Liver (tissue), 8 donors: ENCODE measurements at regions not wholly inside any gene's neighbourhood (a gene's known extent, or its start where the extent isn't known, plus 50 kb on each side); places are given as distances from the start of the nearest gene placed in this dataset.

Source experiments
- DNase-seq: peaks from one replicate; pipeline ENCODE4 v3.0.0-alpha.2; 2017; ENCODE audit warnings: low spot score
- H3K27ac ChIP-seq, 2 donors: one replicate each; pipeline ENCODE4 v1.7.0; 2013; ENCODE audit warnings: inconsistent platforms in 2 of 2, low read length in 2 of 2, control low read depth in 1 of 2, low read depth in 1 of 2, mild to moderate bottlenecking in 1 of 2
- H3K27me3 ChIP-seq, 4 donors: one replicate each; pipeline versions ENCODE4 v1.6.1 to v1.7.0; 2013; ENCODE audit warnings: low read length in 3 of 4, inconsistent platforms in 1 of 4, mild to moderate bottlenecking in 1 of 4, moderate library complexity in 1 of 4; ENCODE audit not compliant: control insufficient read depth in 4 of 4, insufficient read depth in 4 of 4
- H3K36me3 ChIP-seq, 4 donors: one replicate each; pipeline versions ENCODE4 v1.6.1 to v1.7.0; 2013; ENCODE audit warnings: low read length in 3 of 4, mild to moderate bottlenecking in 3 of 4, low read depth in 1 of 4, moderate library complexity in 1 of 4; ENCODE audit not compliant: control insufficient read depth in 4 of 4, insufficient read depth in 3 of 4
- H3K4me1 ChIP-seq, 4 donors: one replicate each; pipeline versions ENCODE4 v1.6.1 to v1.7.0; 2013; ENCODE audit warnings: low read length in 3 of 4, mild to moderate bottlenecking in 3 of 4, moderate library complexity in 1 of 4; ENCODE audit not compliant: control insufficient read depth in 4 of 4, insufficient read depth in 4 of 4
- H3K4me3 ChIP-seq, 3 donors: one replicate each; pipeline versions ENCODE4 v1.6.1 to v1.7.0; 2013; ENCODE audit warnings: low read length in 3 of 3, control low read depth in 1 of 3, low read depth in 1 of 3, mild to moderate bottlenecking in 1 of 3
- H3K9ac ChIP-seq, 2 donors: one replicate each; pipeline ENCODE4 v1.7.0; 2013; ENCODE audit warnings: low read length in 2 of 2, mild to moderate bottlenecking in 2 of 2, moderate library complexity in 2 of 2, control low read depth in 1 of 2, low read depth in 1 of 2
- H3K9me3 ChIP-seq, 4 donors: one replicate each; pipeline versions ENCODE4 v1.6.1 to v1.7.0; 2013; ENCODE audit warnings: low read length in 3 of 4; ENCODE audit not compliant: control insufficient read depth in 4 of 4
- CTCF ChIP-seq: fragments of 150-350 bp; IDR thresholded peaks from 2 replicates; pipeline ENCODE4 v1.5.1; 2017; ENCODE audit warnings: improper control_type of control experiment, low read depth, low read length; ENCODE audit not compliant: missing input control
- FOXA1 ChIP-seq: IDR thresholded peaks from 2 replicates; pipeline ENCODE4 v1.6.1; 2016; ENCODE audit warnings: antibody characterized with exemption
- FOXA2 ChIP-seq: IDR thresholded peaks from 2 replicates; pipeline ENCODE4 v1.6.1; 2016; ENCODE audit warnings: antibody characterized with exemption
- GABPA ChIP-seq, 2 donors: IDR thresholded peaks in 1 of 2; conservative IDR thresholded peaks in 1 of 2; 2 replicates each; pipeline ENCODE4 v1.6.1; 2016; ENCODE audit warnings: antibody characterized with exemption in 2 of 2, mild to moderate bottlenecking in 1 of 2, moderate library complexity in 1 of 2
- JUND ChIP-seq, 2 donors: IDR thresholded peaks; 2 replicates each; pipeline ENCODE4 v1.6.1; 2016; ENCODE audit warnings: antibody characterized with exemption in 2 of 2
- NR2F2 ChIP-seq: IDR thresholded peaks from 2 replicates; pipeline ENCODE4 v1.6.1; 2016; ENCODE audit warnings: antibody characterized with exemption
- SP1 ChIP-seq: IDR thresholded peaks from 2 replicates; pipeline ENCODE4 v1.6.1; 2018; ENCODE audit warnings: antibody characterized with exemption, mild to moderate bottlenecking
- YY1 ChIP-seq: IDR thresholded peaks from 2 replicates; pipeline ENCODE4 v1.6.1; 2016; ENCODE audit warnings: antibody characterized with exemption, mild to moderate bottlenecking
- WGBS: extraction: QIAGEN DNeasy Blood & Tissue Kit; methylation state at CpG from one replicate; pipeline ENCODE4 v1.1.7; 2013; 5-methylcytosine and 5-hydroxymethylcytosine counted together
- TF ChIP-seq, protein P1 (sequence below): IDR thresholded peaks from 2 replicates; pipeline ENCODE4 v1.6.1; 2016; ENCODE audit warnings: antibody characterized with exemption
- TF ChIP-seq, protein P2 (sequence below): IDR thresholded peaks from 2 replicates; pipeline ENCODE4 v1.6.1; 2016; ENCODE audit warnings: antibody characterized with exemption
- TF ChIP-seq, protein P3 (sequence below): IDR thresholded peaks from 2 replicates; pipeline ENCODE4 v1.6.1; 2016; ENCODE audit warnings: antibody characterized with exemption
- TF ChIP-seq, protein P4 (sequence below): IDR thresholded peaks from 2 replicates; pipeline ENCODE4 v1.6.1; 2016; ENCODE audit warnings: antibody characterized with exemption, mild to moderate bottlenecking
- donor health status: healthy.
- donor health status: healthy.
- donor health status: healthy.
- donor health status: healthy.
- donor health status: healthy.

DNA sequence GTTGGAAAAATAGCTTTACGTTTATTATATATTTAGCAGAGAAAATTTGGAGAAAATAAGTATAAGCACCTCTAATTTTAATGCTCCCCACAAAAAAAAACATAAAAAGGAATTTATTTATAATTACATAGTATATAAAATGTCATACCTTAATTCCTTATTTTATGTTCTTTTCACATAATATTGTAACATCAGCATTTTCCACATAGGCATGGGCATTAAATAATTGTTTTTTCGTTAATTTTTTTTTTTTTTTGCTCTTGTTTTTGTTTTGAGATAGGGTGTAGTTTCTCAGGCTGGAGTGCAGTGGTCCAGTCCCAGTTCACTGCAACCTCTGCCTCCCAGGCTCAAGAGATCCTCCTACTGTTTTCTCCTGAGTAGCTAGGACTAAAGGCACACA is 329.8 kb upstream of the FOXG1 start:
- Histone ChIP-seq H3K27me3 (no peaks in the 10 kb centered on the region), H3K27ac (no peak overlapping the region), H3K4me1 (no peaks in the 10 kb centered on the region), H3K9me3 (peaks cover 0 to 2% (median 0%) of the 10 kb centered on the region in 4 donors), H3K4me3 (no peak overlapping the region), H3K9ac (no peak overlapping the region), H3K36me3 (no peaks in the 10 kb centered on the region)
- TF ChIP-seq GABPA (IDR thresholded peaks at IDR 0.05 in 1 of 2, conservative IDR thresholded peaks at IDR 0.05 in 1 of 2) = no peak
- no peak for TF ChIP-seq NR2F2
- TF ChIP-seq, protein P1, sequence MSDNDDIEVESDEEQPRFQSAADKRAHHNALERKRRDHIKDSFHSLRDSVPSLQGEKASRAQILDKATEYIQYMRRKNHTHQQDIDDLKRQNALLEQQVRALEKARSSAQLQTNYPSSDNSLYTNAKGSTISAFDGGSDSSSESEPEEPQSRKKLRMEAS = no peak
- TF ChIP-seq, protein P2, sequence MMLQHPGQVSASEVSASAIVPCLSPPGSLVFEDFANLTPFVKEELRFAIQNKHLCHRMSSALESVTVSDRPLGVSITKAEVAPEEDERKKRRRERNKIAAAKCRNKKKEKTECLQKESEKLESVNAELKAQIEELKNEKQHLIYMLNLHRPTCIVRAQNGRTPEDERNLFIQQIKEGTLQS = no peak
- no peak for TF ChIP-seq FOXA2
- TF ChIP-seq FOXA1 = no peak
- TF ChIP-seq, protein P3, sequence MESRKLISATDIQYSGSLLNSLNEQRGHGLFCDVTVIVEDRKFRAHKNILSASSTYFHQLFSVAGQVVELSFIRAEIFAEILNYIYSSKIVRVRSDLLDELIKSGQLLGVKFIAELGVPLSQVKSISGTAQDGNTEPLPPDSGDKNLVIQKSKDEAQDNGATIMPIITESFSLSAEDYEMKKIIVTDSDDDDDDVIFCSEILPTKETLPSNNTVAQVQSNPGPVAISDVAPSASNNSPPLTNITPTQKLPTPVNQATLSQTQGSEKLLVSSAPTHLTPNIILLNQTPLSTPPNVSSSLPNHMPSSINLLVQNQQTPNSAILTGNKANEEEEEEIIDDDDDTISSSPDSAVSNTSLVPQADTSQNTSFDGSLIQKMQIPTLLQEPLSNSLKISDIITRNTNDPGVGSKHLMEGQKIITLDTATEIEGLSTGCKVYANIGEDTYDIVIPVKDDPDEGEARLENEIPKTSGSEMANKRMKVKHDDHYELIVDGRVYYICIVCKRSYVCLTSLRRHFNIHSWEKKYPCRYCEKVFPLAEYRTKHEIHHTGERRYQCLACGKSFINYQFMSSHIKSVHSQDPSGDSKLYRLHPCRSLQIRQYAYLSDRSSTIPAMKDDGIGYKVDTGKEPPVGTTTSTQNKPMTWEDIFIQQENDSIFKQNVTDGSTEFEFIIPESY = no peak
- 37% methylated on average over 2 of the region's 2 CpGs for WGBS
- DNase-seq = no peak

DNA sequence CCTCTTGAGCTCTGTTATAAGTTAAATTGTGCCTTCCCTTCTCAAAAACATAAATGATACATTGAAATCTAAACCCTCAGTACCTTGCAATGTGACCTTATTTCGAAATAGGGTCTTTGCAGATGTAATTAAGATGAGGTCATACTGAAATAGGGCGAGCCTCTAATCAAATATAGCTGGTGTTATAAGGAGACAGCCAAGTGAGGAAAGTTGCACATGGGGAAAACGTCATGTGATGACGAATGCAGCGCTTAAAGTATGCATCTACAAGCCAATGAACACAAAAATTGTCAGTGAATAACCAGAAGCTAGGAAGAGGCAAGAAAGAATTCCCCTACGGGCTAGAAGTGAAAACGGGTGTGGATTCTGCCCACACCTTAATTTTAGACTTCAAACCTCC is 305.2 kb upstream of the FOXG1 start:
- WGBS = 56% methylated on average over 7 of the region's 7 CpGs

More for the DNA sequence above, 305.2 kb upstream of the FOXG1 start:
- H3K4me1 ChIP-seq = no peaks in the 10 kb centered on the region
- H3K4me3 ChIP-seq = no peak overlapping the region
- no peaks in the 10 kb centered on the region for H3K36me3 ChIP-seq
- no peak overlapping the region for H3K9ac ChIP-seq
- H3K27ac ChIP-seq = no peak overlapping the region
- H3K9me3 ChIP-seq = no peaks in the 10 kb centered on the region
- DNase-seq = no peak
- TF ChIP-seq CTCF = no peak
- TF ChIP-seq, protein P4, sequence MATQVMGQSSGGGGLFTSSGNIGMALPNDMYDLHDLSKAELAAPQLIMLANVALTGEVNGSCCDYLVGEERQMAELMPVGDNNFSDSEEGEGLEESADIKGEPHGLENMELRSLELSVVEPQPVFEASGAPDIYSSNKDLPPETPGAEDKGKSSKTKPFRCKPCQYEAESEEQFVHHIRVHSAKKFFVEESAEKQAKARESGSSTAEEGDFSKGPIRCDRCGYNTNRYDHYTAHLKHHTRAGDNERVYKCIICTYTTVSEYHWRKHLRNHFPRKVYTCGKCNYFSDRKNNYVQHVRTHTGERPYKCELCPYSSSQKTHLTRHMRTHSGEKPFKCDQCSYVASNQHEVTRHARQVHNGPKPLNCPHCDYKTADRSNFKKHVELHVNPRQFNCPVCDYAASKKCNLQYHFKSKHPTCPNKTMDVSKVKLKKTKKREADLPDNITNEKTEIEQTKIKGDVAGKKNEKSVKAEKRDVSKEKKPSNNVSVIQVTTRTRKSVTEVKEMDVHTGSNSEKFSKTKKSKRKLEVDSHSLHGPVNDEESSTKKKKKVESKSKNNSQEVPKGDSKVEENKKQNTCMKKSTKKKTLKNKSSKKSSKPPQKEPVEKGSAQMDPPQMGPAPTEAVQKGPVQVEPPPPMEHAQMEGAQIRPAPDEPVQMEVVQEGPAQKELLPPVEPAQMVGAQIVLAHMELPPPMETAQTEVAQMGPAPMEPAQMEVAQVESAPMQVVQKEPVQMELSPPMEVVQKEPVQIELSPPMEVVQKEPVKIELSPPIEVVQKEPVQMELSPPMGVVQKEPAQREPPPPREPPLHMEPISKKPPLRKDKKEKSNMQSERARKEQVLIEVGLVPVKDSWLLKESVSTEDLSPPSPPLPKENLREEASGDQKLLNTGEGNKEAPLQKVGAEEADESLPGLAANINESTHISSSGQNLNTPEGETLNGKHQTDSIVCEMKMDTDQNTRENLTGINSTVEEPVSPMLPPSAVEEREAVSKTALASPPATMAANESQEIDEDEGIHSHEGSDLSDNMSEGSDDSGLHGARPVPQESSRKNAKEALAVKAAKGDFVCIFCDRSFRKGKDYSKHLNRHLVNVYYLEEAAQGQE = no peak
- TF ChIP-seq GABPA (IDR thresholded peaks at IDR 0.05 in 1 of 2, conservative IDR thresholded peaks at IDR 0.05 in 1 of 2) = no peak
- no peak for TF ChIP-seq JUND (IDR thresholded peaks at IDR 0.05)
- no peak for TF ChIP-seq SP1
- no peak for TF ChIP-seq YY1
- no peak for TF ChIP-seq NR2F2
- H3K27me3 ChIP-seq = no peaks in the 10 kb centered on the region
